ENCODE measurements at regions not wholly inside any gene's neighbourhood (a gene's known extent, or its start where the extent isn't known, plus 50 kb on each side); places are given as distances from the start of the nearest gene placed in this dataset.
"Not testable (repeated sequence)": the region's sequence is repeated elsewhere in the genome, so short reads cannot be mapped to it uniquely, and the experiment has no call there.

DNA sequence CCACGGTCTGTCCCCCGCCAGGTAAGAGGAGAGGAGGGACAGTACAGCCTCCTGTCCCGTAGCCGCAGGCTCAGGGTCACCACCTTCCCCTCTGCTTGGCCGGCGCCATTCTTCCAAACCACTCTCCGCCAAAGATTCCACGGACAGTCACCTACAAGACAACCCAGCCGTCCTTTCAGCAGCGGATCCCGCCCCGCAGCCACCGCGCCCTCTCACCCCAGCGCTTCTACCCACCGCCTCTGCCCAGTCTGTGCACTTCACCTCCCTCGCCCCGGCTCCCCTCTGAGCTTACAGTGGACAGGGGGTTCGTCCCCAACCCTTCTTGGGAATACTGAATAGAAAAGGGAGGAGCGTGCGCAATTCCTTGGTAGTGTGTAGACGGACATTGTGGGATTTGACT is 319.6 kb downstream of the FAM72C start:
- H3K27ac ChIP-seq (replicated peaks in 1 of 4), result no peak overlapping the region
- intact Hi-C loops (cut with DNase I), result no loop called here
- TF ChIP-seq, protein P1, sequence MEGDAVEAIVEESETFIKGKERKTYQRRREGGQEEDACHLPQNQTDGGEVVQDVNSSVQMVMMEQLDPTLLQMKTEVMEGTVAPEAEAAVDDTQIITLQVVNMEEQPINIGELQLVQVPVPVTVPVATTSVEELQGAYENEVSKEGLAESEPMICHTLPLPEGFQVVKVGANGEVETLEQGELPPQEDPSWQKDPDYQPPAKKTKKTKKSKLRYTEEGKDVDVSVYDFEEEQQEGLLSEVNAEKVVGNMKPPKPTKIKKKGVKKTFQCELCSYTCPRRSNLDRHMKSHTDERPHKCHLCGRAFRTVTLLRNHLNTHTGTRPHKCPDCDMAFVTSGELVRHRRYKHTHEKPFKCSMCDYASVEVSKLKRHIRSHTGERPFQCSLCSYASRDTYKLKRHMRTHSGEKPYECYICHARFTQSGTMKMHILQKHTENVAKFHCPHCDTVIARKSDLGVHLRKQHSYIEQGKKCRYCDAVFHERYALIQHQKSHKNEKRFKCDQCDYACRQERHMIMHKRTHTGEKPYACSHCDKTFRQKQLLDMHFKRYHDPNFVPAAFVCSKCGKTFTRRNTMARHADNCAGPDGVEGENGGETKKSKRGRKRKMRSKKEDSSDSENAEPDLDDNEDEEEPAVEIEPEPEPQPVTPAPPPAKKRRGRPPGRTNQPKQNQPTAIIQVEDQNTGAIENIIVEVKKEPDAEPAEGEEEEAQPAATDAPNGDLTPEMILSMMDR (IDR thresholded peaks at IDR 0.05), result no peak
- TF ChIP-seq POLR2A (IDR thresholded peaks at IDR 0.05; ENCODE audit: low read depth), result no peak
- no peak for TF ChIP-seq POLR2AphosphoS5 (IDR thresholded peaks at IDR 0.05)
- TF ChIP-seq EP300 (IDR thresholded peaks at IDR 0.05), result no peak
- peaks cover 0 to 63% (median 16%) of the 10 kb centered on the region in 4 donors for H3K27me3 ChIP-seq
- 10% methylated on average over 2 of the region's 22 CpGs for WGBS
- H3K36me3 ChIP-seq, result no peaks in the 10 kb centered on the region
- H3K4me3 ChIP-seq, result no peak overlapping the region
- peaks cover 0 to 3% (median 0%) of the 10 kb centered on the region in 4 donors for H3K9me3 ChIP-seq
- no peak for DNase-seq (ENCODE audit: extremely low spot score)
- no peaks in the 10 kb centered on the region for H3K4me1 ChIP-seq

DNA sequence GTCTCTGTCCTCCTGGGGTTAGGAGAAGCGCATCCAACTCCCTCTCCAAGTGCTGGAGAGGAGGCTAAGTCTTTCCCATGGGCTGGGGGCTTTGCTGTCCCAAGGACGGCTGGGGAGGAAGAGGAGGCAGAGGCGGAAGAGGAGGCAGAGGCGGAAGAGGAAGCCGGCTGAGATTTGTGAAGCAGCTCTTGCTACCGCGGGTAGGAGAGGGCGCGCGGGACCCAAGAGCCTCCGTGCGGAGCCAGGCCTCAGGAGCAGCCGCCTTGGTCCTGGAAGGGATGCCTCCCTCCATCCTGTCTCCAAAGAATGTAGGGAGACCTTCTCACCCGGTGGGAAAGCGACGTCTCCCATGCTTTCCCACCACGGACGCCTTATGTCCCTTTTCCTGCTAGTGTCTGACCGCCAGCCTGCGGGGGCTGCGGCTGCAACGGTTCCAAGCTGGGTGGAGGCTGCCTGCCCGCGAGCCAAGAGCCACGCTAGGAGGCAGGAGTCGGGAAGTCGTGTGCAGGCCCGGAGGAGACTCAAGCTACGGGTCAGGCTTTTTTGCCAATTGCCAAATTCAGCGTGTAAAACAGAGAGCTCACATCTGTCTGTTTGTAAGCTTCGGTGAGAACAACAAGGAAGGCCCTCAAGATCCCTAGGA is 320.3 kb downstream of the FAM72C start:
- Histone ChIP-seq H3K36me3 (no peaks in the 10 kb centered on the region), H3K27ac (replicated peaks in 1 of 4) (no peak overlapping the region), H3K9me3 (no peaks in the 10 kb centered on the region), H3K4me1 (no peaks in the 10 kb centered on the region), H3K27me3 (peaks cover 0 to 63% (median 14%) of the 10 kb centered on the region in 4 donors), H3K4me3 (no peak overlapping the region)
- DNase-seq (ENCODE audit: extremely low spot score), result no peak
- no CpG with 5 or more reads among the region's 31 CpGs for WGBS
- intact Hi-C loops (cut with DNase I), result no loop called here
- no peak for TF ChIP-seq POLR2A (IDR thresholded peaks at IDR 0.05; ENCODE audit: low read depth)
- TF ChIP-seq EP300 (IDR thresholded peaks at IDR 0.05), result no peak
- no peak for TF ChIP-seq POLR2AphosphoS5 (IDR thresholded peaks at IDR 0.05)
- TF ChIP-seq, protein P1 (IDR thresholded peaks at IDR 0.05), result no peak

DNA sequence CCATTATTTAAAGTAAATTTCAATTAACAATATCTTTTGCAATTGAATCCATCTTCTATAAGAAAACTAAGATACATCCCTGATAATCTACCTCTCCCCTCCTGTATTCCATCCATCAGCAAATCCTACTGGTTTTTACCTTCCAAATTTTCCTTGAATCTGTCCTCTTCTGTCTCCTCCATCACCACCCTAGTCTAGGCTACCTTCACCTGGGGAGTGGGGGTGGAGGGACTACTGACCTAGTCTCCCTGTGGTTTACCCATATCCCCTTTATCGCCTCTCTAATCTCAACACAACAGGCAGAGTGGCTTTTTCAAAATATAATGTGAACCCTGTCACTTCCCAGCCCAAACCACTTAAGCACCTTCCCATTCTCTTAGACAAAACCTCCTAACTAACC is 327.8 kb downstream of the FAM72C start:
- DNase-seq (ENCODE audit: extremely low spot score); intact Hi-C loops (cut with DNase I); H3K36me3 ChIP-seq; H3K4me3 ChIP-seq; H3K27ac ChIP-seq (replicated peaks in 1 of 4); H3K9me3 ChIP-seq: not testable (repeated sequence)
- Histone ChIP-seq H3K4me1 (peaks cover 3 to 13% (median 8%) of the 10 kb centered on the region in 4 donors), H3K27me3 (peaks cover 0 to 36% (median 15%) of the 10 kb centered on the region in 4 donors)
- 14% methylated on average over 1 of the region's 1 CpG for WGBS

DNA sequence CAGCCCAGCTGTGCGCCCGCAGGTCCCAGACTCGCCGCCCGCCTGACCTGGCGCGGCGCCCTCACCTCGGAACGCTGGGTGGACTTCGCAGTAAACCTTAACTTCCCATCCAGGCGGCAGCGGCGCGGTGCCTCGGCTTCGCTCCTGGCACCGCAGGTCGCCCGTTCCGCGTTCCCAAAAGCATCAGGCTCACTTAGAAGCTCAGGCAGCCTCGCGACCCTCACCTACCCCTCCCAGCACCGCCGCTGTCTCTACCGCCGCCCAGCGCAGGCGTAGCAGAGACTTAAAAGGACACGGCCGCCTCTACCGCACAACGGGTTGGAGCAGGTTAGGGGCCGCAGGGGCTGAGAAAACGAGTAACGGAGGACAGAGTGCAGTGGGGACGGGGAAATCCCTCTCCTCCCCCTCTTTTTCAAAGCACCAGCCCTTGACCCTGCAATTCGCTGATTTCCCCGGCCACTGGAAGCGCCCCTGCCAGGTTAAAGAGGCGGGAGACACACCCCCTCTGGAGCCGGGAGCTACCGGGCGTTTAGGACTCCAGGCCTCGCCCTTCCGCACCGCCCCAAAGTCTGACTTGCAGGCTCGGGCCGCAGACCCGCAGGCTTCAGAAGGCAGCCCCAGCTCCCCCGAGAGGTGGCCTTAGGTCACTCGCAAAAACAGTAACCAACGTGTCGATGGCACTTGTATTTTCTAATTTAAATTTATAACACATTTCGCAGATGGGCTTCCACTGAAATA is 328.5 kb downstream of the FAM72C start:
- intact Hi-C loops (cut with DNase I), result no loop called here
- no peak for DNase-seq (ENCODE audit: extremely low spot score)
- Histone ChIP-seq H3K36me3 (no peaks in the 10 kb centered on the region), H3K4me3 (peak overlapping the region; percentile 10 to 43 (median 30)), H3K27me3 (peaks cover 0 to 33% (median 13%) of the 10 kb centered on the region in 4 donors), H3K27ac (replicated peaks in 1 of 4) (no peak overlapping the region), H3K4me1 (peaks cover 3 to 13% (median 8%) of the 10 kb centered on the region in 4 donors), H3K9me3 (no peaks in the 10 kb centered on the region)
- no peak for TF ChIP-seq POLR2AphosphoS5 (IDR thresholded peaks at IDR 0.05)
- no peak for TF ChIP-seq POLR2A (IDR thresholded peaks at IDR 0.05; ENCODE audit: low read depth)
- TF ChIP-seq EP300 (IDR thresholded peaks at IDR 0.05), result no peak
- TF ChIP-seq, protein P1 (IDR thresholded peaks at IDR 0.05), result no peak
- WGBS, result no CpG with 5 or more reads among the region's 56 CpGs

DNA sequence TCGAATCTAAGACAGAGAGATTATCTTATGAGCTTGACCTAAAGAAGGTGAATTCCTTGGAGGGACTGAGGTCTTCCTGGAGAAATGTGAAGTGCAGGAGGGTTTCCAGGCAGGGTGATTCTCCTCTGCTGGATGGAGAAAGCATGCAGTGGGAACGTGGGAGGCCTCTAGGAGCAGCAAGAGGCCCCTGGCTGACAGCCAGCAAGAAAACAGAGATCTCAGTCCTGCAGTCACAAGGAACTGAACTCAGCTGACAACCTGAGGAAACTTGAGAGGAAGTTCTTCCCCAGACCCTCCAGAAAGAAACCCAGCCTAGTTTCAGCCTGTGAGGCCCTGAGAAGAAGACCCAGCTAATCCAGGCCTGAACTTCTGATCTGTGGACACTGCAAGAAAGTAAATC is 345.9 kb downstream of the FAM72C start:
- H3K4me3 ChIP-seq, result no peak overlapping the region
- H3K4me1 ChIP-seq, result peaks cover 0 to 26% (median 0%) of the 10 kb centered on the region in 4 donors
- DNase-seq (ENCODE audit: extremely low spot score), result no peak
- intact Hi-C loops (cut with DNase I), result no loop called here
- 70% methylated on average over 1 of the region's 2 CpGs for WGBS
- H3K36me3 ChIP-seq, result no peaks in the 10 kb centered on the region
- TF ChIP-seq POLR2AphosphoS5 (IDR thresholded peaks at IDR 0.05), result no peak
- no peak for TF ChIP-seq POLR2A (IDR thresholded peaks at IDR 0.05; ENCODE audit: low read depth)
- no peak for TF ChIP-seq EP300 (IDR thresholded peaks at IDR 0.05)
- TF ChIP-seq, protein P1 (IDR thresholded peaks at IDR 0.05), result no peak
- no peaks in the 10 kb centered on the region for H3K9me3 ChIP-seq
- no peak overlapping the region for H3K27ac ChIP-seq (replicated peaks in 1 of 4)
- no peaks in the 10 kb centered on the region for H3K27me3 ChIP-seq
